H9 (cell line): ENCODE measurements at regions not wholly inside any gene's neighbourhood (a gene's known extent, or its start where the extent isn't known, plus 50 kb on each side); places are given as distances from the start of the nearest gene placed in this dataset.

Source experiments
- DNase-seq: peaks from one replicate; pipeline ENCODE4 v3.0.0-alpha.2; 2017
- H2AFZ ChIP-seq: one replicate; pipeline ENCODE4 v1.6.1; 2013; ENCODE audit warnings: mild to moderate bottlenecking, low read length, control low read depth, moderate library complexity
- H2AK5ac ChIP-seq: 2 replicates; pipeline ENCODE4 v1.6.1; 2013; ENCODE audit warnings: low read length, control low read depth, mixed read lengths; ENCODE audit not compliant: insufficient read length
- H2BK120ac ChIP-seq: one replicate; pipeline ENCODE4 v1.6.1; 2013; ENCODE audit warnings: low read depth, mild to moderate bottlenecking, low read length, control low read depth, inconsistent platforms; ENCODE audit not compliant: poor library complexity, severe bottlenecking
- H2BK12ac ChIP-seq: 2 replicates; pipeline ENCODE4 v1.6.1; 2013; ENCODE audit warnings: low read length, control low read depth, mixed read lengths, low read depth; ENCODE audit not compliant: insufficient read length
- H2BK15ac ChIP-seq: 2 replicates; pipeline ENCODE4 v1.6.1; 2013; ENCODE audit warnings: low read depth, low read length, control low read depth
- H2BK20ac ChIP-seq: one replicate; pipeline ENCODE4 v1.6.1; 2013; ENCODE audit warnings: low read depth, mild to moderate bottlenecking, low read length, control low read depth, inconsistent platforms; ENCODE audit not compliant: poor library complexity, severe bottlenecking
- H2BK5ac ChIP-seq: 2 replicates; pipeline ENCODE4 v1.6.1; 2013; ENCODE audit warnings: low read length, control low read depth, mixed read lengths; ENCODE audit not compliant: insufficient read length
- H3K14ac ChIP-seq: 2 replicates; pipeline ENCODE4 v1.6.1; 2013; ENCODE audit warnings: low read length, control low read depth; ENCODE audit not compliant: insufficient read depth
- H3K18ac ChIP-seq: 2 replicates; pipeline ENCODE4 v1.6.1; 2013; ENCODE audit warnings: low read depth, mild to moderate bottlenecking, mixed read lengths, low read length, control low read depth; ENCODE audit not compliant: insufficient read length
- H3K23ac ChIP-seq: 2 replicates; pipeline ENCODE4 v1.6.1; 2013; ENCODE audit warnings: low read length, control low read depth, mixed read lengths, low read depth; ENCODE audit not compliant: insufficient read length
- H3K23me2 ChIP-seq: 2 replicates; pipeline ENCODE4 v1.6.1; 2013; ENCODE audit warnings: low read depth, mild to moderate bottlenecking, mixed read lengths, low read length, control low read depth; ENCODE audit not compliant: insufficient read length, poor library complexity, severe bottlenecking
- H3K27ac ChIP-seq: 2 replicates; pipeline ENCODE4 v1.5.1; 2013; ENCODE audit warnings: low read length, control low read depth, mixed read lengths, low read depth; ENCODE audit not compliant: insufficient read length
- H3K27me3 ChIP-seq: 2 replicates; pipeline ENCODE4 v1.6.1; 2013; ENCODE audit warnings: low read length, control low read depth, inconsistent platforms; ENCODE audit not compliant: insufficient read depth
- H3K4ac ChIP-seq: 2 replicates; pipeline ENCODE4 v1.6.1; 2013; ENCODE audit warnings: low read depth, mild to moderate bottlenecking, control low read depth, inconsistent platforms, low read length, moderate library complexity
- H3K4me1 ChIP-seq: 2 replicates; pipeline ENCODE4 v1.6.1; 2013; ENCODE audit warnings: low read length, control low read depth, inconsistent platforms; ENCODE audit not compliant: insufficient read depth
- H3K4me2 ChIP-seq: 2 replicates; pipeline ENCODE4 v1.6.1; 2013; ENCODE audit warnings: low read length, control low read depth, mixed read lengths; ENCODE audit not compliant: insufficient read length, insufficient read depth
- H3K56ac ChIP-seq: 2 replicates; pipeline ENCODE4 v1.6.1; 2013; ENCODE audit warnings: low read depth, mild to moderate bottlenecking, mixed read lengths, low read length, control low read depth; ENCODE audit not compliant: insufficient read length
- H3K79me1 ChIP-seq: 2 replicates; pipeline ENCODE4 v1.6.1; 2013; ENCODE audit warnings: low read depth, mild to moderate bottlenecking, moderate library complexity, low read length, control low read depth, inconsistent platforms; ENCODE audit not compliant: insufficient read depth, poor library complexity, severe bottlenecking
- H3K79me2 ChIP-seq: 2 replicates; pipeline ENCODE4 v1.6.1; 2013; ENCODE audit warnings: low read length, control low read depth, inconsistent platforms; ENCODE audit not compliant: insufficient read depth
- H3K9ac ChIP-seq: 2 replicates; pipeline ENCODE4 v1.6.1; 2013; ENCODE audit warnings: low read length, control low read depth, mixed read lengths; ENCODE audit not compliant: insufficient read length; ENCODE audit errors: extremely low read depth
- H3K9me3 ChIP-seq: one replicate; pipeline ENCODE4 v1.6.1; 2013; ENCODE audit warnings: low read depth, low read length, inconsistent platforms; ENCODE audit not compliant: control insufficient read depth
- H3T11ph ChIP-seq: one replicate; pipeline ENCODE4 v1.6.1; 2013; ENCODE audit warnings: mild to moderate bottlenecking, low read length, control low read depth, inconsistent platforms
- H4K20me1 ChIP-seq: one replicate; pipeline ENCODE4 v1.6.1; 2013; ENCODE audit not compliant: control insufficient read depth, insufficient read length, insufficient read depth
- H4K5ac ChIP-seq: 2 replicates; pipeline ENCODE4 v1.6.1; 2013; ENCODE audit warnings: low read depth, mild to moderate bottlenecking, mixed read lengths, low read length, control low read depth; ENCODE audit not compliant: insufficient read length
- H4K8ac ChIP-seq: replicated peaks from 2 replicates; pipeline ENCODE4 v1.6.1; 2013; ENCODE audit warnings: low read length, control low read depth, mixed read lengths, low read depth; ENCODE audit not compliant: insufficient read length
- H4K91ac ChIP-seq: 2 replicates; pipeline ENCODE4 v1.6.1; 2013; ENCODE audit warnings: low read depth, mild to moderate bottlenecking, moderate library complexity, mixed read lengths, low read length, control low read depth; ENCODE audit not compliant: insufficient read length
- H3K27ac Mint-ChIP-seq, 3 experiments: 2 replicates in 2 of 3; 3 replicates in 1 of 3; pipeline ENCODE4 v1.8.0; 2020 to 2021; ENCODE audit warnings: mixed read lengths in 3 of 3, mild to moderate bottlenecking in 1 of 3, moderate library complexity in 1 of 3
- H3K27me3 Mint-ChIP-seq: 2 replicates; pipeline ENCODE4 v1.8.0; 2021; ENCODE audit warnings: low read depth, mild to moderate bottlenecking, moderate library complexity, mixed read lengths
- H3K36me3 Mint-ChIP-seq, 3 experiments: 2 replicates in 2 of 3; 3 replicates in 1 of 3; pipeline ENCODE4 v1.8.0; 2020 to 2021; ENCODE audit warnings: low read depth in 3 of 3, mixed read lengths in 3 of 3; ENCODE audit not compliant: insufficient read depth in 1 of 3
- H3K4me1 Mint-ChIP-seq, 2 experiments: 2 replicates each; pipeline ENCODE4 v1.8.0; 2020; ENCODE audit warnings: mixed read lengths in 2 of 2
- H3K4me3 Mint-ChIP-seq, 2 experiments: 2 replicates in 1 of 2; 3 replicates in 1 of 2; pipeline ENCODE4 v1.8.0; 2020 to 2021; ENCODE audit warnings: mild to moderate bottlenecking in 2 of 2, mixed read lengths in 2 of 2, moderate library complexity in 1 of 2
- H3K9me3 Mint-ChIP-seq, 2 experiments: 2 replicates in 1 of 2; 3 replicates in 1 of 2; pipeline ENCODE4 v1.8.0; 2020; ENCODE audit warnings: mild to moderate bottlenecking in 2 of 2, mixed read lengths in 2 of 2, moderate library complexity in 1 of 2
- CTCF ChIP-seq: fragments of 200-600 bp; sonication (generic); conservative IDR thresholded peaks from 3 replicates; pipeline ENCODE4 v1.8.0; 2021; ENCODE audit warnings: antibody characterized with exemption, mild to moderate bottlenecking
- WGBS: extraction: QIAGEN DNeasy Blood & Tissue Kit; methylation state at CpG from one replicate; pipeline ENCODE4 v1.1.7; 2013; ENCODE audit warnings: missing lambda C conversion rate, low lambda C conversion rate, mixed read lengths; ENCODE audit not compliant: insufficient read length; ENCODE audit errors: extremely low coverage; 5-methylcytosine and 5-hydroxymethylcytosine counted together

GRCh38 chr10:83193026-83193425 lies 946.3 kb upstream of the GHITM start:
- Histone ChIP-seq H3K27me3 (no peaks in the 10 kb centered on the region), H2BK120ac (no peak overlapping the region), H4K91ac (no peak overlapping the region), H4K20me1 (no peaks in the 10 kb centered on the region), H3K79me2 (no peaks in the 10 kb centered on the region), H3K9me3 (no peaks in the 10 kb centered on the region), H3K4ac (no peak overlapping the region), H4K8ac (no peak overlapping the region), H3K4me1 (no peaks in the 10 kb centered on the region; the same call in 1 of the 2 replicates), H2AK5ac (no peak overlapping the region), H3K14ac (no peak overlapping the region), H4K5ac (no peak overlapping the region), H3K4me2 (no peak overlapping the region), H3T11ph (no peak overlapping the region), H3K18ac (no peak overlapping the region), H2AFZ (no peak overlapping the region), H3K79me1 (no peaks in the 10 kb centered on the region), H2BK12ac (no peak overlapping the region), H2BK15ac (no peak overlapping the region), H2BK5ac (no peak overlapping the region), H3K23me2 (no peaks in the 10 kb centered on the region), H3K56ac (no peak overlapping the region), H3K9ac (no peak overlapping the region), H2BK20ac (no peak overlapping the region), H3K27ac (no peak overlapping the region), H3K23ac (no peak overlapping the region)
- Mint-ChIP-seq H3K36me3 (peaks cover 0 to under 1% (median 0%) of the 10 kb centered on the region in 3 experiments; a peak in 1 of 7 replicates), H3K4me1 (peaks cover 9% of the 10 kb centered on the region in 2 experiments), H3K4me3 (no peak overlapping the region), H3K9me3 (no peaks in the 10 kb centered on the region), H3K27ac (no peak overlapping the region), H3K27me3 (no peaks in the 10 kb centered on the region; the same call in 1 of the 2 replicates)
- TF ChIP-seq CTCF = no peak
- WGBS = no CpG with 5 or more reads among the region's 4 CpGs
- DNase-seq = no peak
